HG02759 (cell line): ENCODE measurements at regions not wholly inside any gene's neighbourhood (a gene's known extent, or its start where the extent isn't known, plus 50 kb on each side); places are given as distances from the start of the nearest gene placed in this dataset.

ENCODE experiments used
- ATAC-seq: cut with Tn5 transposase; IDR thresholded peaks from one replicate; pipeline ENCODE4 v1.9.1; 2021; ENCODE audit warnings: mild to moderate bottlenecking, moderate library complexity; ENCODE audit not compliant: unreplicated experiment

DNA sequence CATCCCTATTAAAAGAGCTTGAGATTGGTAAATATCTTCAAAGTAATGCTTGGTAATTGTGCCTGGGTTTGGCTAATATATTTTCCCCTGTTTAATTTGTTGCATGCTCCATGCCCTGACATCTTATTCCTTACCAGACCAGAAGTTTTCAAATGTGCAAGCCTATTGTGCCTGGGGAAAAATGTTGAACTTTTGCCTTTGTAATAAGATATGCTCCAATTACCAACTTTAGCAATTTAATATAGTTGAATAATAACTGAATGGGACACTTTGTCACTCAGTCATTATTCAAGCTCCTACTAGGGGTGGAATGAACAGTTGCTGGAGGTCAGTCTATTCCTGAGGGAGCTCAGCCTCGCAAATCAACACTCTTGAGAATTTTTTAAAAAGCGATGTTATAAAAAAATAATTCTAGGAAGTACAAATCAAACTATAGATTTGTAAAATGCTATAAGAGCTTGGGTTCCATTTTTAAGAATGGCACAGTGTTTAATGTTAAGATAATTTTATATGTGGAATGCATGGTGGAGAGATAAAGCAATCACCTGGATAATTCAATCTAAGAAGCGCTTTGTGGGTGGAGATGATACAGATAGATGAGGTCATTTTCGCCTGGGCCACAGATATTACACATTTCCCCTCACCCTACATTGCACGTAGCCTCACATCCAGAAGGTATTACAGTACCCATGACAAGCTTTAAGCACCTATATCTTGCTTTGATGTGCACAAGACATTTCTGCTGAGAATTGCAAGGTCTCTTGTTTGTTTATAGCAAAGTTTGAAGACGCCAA lies 231.8 kb downstream of the PIK3R1 start:
- ATAC-seq = no peak

DNA sequence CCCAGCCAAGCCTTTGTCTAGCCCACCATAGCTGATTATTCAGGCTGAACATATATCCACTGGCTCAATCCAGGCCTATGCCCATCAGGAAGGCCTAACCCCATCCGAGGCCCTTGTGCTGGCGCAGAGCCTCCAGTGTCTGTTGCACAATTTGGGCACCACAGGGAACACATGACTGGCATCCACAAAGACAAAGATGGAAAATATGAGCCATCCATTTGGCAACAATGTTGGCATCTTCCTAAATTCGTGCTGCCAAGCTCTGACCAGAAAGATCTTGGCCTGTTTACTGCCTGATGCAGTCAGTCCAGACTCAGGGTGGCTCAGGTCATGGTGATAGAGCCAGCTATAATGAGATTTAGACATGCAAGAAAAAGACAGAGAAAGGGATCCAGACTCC lies 233.8 kb downstream of the PIK3R1 start:
- ATAC-seq = no peak

DNA sequence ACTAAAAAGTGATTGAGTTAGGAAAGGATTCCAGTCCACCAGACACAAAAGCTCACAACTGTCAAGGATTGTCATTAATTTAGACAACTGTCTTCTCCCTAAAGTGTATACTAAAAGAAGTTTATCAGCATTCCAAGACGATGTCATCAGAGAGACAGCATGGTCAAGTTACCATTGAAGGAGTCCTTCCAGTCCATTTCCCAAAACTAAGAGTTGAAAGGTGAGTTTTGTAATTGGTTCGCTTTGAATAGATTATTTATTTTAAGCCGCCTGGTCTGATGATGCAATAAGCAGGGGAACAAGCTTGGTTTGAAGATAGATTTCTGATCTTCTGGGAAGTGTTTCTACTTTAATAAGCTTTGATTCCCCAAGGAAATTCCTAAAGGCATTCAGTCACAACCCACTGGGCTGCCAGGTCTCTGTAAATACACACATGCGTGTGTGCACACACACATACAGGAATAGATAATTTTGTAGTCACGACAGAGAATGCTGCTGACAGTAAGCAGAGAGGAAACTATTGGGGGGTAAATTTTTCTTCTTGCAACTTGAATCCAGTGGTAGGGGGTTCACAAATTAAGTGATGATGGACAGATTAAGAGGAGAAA lies 234.8 kb downstream of the PIK3R1 start:
- no peak for ATAC-seq

DNA sequence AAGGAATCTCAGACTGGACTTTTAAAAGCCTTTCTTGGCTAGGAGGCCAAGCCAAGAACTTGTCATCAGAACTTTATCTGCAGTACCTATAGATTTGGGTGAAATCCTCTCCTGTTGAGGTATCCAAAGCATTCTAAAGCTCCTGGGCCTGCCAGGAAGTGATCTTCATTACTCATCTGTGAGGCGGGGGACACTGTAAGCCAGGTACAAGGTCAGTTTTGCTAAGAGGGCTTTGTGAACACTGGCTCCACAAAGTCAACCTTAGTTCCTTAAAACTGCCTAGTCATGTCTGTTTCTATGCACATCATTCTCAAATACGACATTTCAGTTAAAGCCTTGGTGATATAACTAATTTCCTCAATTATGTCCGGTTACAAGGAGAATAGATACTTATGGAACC lies 236.7 kb downstream of the PIK3R1 start:
- ATAC-seq = no peak

DNA sequence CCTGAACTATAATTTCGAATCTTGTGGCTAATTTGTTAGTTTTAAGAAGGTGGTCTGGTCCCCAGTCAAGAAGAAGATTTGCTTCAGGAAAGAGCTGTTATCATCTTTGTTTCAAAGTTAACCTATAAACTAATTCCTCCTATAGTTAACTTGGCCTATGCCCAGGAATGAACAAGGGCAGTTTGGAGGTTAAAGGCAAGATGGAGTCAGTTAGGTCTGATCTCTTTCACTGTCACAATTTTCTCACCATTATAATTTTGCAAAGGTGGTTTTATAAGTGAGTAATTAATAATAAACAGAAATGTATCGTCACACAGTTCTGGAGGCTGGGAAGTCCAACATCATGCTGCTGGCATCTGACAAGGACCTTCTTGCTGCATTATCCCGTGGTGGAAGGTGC lies 238.6 kb downstream of the PIK3R1 start:
- ATAC-seq = no peak

DNA sequence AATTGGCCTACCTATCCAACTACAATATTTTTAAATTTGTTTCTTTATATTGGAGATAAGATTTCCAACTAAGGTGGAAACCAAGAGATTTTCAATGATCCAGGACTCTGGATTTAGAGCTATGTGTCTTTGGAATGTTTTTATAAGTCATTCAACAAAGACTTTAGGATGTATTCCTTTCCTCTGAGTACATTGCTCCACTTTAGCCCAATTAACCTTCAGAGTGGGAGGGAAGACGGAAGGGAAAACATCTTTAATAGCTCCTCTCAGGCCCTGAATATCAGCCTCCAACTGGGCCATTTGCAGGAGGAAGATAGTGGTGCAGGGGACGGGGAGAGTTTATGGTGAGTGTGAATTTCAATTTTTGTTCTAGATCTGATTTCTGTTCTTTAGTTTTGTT lies 239.2 kb downstream of the PIK3R1 start:
- no peak for ATAC-seq

DNA sequence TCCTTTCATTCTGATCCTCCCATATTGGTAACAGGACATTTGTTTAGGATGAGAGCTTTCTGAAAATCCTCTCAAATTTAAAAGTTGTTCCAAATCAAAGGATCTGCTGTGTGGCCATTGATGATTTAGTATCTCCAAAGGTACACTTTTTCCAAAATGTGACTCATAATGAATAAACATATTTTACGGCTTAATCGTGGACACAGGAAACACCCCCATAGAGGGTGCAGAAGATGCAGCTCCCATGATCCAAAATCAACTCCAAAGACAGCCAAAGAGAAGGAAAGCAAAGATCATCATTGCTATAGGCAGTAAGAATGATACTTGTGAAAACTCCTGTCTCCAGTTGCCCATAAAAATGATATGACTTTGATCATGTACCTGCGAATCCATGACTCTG lies 239.7 kb downstream of the PIK3R1 start:
- no peak for ATAC-seq

DNA sequence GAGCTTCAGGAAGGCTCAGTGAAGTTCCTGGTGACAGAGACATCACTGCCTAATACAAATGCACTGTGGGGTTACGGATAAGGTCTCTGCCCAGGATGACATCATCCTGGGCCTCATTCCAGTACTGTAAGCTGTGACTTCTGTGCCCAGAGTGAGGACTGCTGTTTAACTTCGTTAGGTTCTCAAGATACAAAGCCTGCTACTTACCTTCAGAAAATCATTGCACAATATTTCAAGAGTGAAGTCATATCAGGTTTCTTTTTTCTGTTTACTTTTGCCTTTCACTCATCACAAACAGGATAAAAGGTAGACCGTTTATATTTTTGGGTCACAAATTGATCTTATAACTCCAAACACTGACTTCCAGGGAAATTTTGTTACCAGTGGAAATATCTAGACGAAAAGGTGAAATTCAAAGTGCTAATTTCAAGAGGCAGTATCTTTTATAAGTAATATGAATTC lies 241.2 kb downstream of the PIK3R1 start:
- ATAC-seq = no peak

DNA sequence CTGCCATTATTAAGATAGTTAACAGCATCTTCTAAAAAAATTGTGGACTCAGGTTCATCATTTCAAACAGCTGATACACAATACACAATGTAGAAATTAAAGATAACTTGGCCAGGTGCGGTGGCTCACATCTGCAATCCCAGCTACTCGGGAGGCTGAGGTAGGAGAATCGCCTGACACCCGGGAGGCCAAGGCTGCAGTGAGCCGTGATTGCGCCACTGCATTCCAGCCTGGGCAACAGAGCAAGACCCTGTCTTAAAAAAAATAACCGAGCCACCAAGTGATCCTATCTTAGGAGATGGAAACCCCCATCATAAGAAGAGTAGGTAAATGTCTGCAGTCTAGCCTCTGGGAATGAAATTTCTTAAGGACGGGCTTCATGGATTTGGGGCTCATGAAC lies 241.7 kb downstream of the PIK3R1 start:
- no peak for ATAC-seq

DNA sequence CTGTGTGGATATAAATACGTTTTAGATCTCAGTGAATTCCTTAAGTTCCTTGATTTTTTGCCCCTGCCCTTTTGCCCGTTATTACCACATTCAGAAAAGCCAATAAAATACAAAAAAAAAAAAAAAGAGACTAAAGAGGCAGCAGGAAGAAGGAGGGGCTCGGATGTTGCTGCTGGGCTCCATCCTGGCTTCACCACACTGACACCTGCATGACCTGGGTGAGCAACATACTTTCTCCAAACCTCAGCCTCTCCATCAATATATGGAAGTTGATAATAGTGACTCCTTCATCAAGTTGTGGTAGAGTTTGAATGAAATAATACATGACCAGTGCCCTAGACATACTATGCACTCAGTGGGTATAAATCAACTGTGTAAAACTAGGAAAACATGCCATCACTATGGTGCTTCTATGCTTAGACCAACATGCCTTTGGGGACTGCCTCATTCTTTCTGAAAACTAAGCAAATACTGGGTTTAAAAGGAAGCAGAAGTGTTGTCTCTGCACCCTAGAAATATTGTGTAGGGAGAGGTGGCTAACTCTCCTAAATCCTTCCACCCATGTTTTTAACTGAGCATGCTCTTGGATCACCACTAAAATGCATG lies 243.0 kb downstream of the PIK3R1 start:
- ATAC-seq = no peak

DNA sequence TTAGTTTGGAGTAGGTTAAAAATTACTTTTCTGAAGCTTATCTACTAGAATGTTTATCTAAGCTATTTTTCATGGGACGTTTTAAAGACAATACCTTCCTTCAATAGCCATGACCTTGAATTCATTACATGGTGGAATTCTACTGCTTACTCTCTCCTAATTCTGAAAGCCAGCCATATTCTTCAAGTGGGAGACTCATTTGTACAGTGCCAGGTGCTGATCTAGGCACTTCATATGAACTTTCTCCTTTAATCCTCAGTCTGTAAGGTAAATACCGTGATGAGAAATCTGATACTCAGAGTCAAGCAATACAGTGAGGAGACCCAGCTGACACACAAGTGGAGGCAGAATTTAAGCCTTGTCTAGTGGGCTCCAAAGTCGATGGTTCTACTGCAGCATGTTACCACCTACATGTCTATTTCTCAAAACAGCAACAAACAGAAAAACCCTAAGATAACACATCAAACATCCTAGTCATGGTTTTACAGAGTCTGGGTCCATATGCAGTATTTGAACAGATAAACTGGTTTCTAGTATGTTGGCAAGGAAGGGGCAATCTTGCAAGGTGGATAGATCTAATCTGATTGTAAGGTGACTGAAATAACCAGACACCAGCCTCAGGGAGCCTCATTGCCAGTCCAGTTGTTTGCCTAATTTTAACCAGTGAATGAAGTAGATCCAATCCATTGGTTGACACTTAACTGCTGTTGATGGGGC lies 243.7 kb downstream of the PIK3R1 start:
- ATAC-seq = no peak

DNA sequence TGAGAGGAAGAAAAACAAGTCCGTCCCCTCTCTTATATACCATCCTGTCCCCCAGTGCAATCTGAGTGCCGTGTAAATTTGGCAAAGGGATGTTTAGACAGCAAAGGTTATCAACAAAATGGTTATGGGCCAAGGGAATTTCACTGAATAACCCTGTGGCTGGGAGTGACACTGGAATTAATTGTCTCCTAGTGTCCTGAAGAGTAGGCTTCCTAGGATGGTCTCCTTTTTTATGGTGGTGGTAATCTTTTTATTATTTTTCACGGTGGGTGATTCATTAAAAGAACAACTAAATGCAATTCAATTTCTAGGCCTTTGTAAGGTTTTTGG lies 244.2 kb downstream of the PIK3R1 start:
- ATAC-seq = no peak

DNA sequence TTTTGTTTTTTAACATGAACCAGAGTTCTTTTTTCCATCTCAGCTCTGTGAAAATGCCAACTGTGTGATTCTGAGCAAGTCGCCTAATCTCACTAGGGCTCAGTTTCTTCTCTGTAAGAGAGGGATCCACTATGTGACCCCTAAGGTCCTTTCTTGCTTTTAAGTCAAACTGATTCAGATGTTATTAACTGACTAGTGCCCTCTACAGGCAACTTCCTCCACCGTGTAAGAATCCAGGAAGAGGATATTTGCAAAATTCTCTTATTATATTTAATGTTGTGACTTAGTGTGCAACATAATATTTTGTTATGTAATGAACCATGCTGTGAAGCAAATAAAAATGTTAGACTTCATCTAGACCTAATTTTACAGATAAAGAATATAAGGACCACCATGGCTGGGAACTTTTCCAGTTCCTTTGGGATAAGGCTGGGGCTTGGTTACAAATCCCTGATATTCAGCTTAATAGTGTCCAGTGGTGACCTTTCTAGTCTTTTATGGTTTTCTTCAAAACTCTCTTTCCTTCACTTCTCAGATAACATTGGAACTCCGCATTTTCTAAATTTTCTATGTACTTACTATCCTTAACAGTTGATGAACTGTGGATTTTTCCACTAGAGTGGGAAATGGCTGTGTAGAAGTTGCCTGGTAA lies 244.7 kb downstream of the PIK3R1 start:
- peak; percentile 63 for ATAC-seq

DNA sequence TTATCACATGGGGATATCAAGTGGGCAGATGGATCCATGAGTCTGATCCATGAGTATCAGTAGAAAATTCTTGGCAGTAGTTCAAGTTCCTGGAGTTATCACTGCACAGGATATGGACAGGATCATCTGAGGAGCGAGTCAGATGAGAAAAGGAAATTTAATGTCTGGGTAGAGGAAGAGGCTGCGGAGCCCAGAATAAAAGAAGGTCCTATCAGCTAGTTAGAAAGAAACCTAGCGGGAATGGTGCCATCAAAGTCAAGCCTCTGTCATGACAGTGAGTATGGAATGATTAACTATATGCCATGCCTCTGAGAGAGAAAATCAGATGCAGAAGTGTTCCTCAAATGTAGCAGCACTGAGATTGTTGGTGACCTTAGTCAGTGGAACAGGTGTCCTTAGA lies 248.1 kb downstream of the PIK3R1 start:
- ATAC-seq = no peak

DNA sequence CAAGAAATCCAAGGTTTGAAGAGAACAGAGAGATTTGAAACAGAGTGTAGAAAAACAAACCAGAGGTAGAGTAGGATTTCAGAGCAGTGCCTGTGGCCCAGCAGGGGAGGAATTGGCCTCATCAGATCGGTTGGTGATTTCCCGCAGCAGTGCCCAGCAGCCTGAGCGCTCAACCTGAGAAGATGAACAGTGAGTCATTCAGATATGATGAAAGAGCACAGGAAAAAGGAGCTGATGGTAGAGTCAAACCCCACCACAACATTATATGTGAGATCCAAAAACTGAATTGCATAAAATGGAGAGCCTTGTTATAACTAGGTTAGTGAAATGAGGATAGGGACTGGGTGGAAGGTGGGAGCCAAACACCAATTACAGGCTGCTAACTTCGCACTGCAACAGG lies 248.9 kb downstream of the PIK3R1 start:
- peak; percentile 75 for ATAC-seq

DNA sequence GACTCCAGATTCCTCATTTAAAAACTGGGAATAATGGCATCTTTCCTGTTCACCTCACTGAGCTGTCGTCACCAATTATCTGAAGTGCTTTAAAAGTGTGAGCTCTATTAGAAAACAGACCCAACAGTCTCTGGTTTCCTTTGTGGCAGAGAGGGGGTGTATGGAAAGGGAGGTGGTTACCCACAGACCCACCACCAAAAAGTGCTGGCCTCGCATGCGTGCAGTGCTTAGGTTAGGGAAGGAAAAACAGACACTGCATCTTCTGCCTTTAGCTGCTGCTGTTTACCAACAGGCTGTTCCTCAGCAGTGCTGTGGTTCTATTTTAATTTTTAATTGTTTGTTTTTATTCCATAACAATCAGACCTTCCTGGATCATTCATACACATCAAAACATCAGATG lies 249.6 kb downstream of the PIK3R1 start:
- ATAC-seq = no peak

DNA sequence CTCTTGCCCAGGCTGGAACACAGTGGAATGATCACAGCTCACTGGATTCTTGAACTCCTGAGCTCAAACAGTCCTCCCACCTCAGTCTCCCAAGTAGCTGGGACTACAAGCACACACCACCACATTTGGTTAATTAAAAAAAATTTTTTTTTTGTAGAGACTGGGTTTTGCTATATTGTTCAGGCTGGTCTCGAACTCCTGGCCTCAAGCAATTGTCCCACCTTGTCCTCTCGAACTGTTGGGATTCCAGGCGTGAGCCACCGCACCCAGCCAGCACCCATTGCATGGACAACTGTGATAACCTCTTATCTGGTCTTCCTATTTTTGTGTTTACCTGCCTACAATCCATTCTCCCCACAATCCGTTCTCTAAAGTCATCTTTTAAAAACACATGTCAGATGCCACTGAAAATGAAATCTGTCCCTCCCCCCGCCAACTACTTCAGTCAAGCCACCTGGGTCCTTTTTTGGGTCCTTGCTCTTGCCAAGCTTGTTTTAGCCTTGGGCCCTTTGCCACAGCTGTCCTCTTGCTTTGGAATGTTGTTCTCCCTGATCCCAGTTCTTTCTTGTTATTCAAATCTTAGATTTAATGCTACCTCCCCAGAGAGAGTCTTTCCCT lies 250.5 kb downstream of the PIK3R1 start:
- no peak for ATAC-seq

DNA sequence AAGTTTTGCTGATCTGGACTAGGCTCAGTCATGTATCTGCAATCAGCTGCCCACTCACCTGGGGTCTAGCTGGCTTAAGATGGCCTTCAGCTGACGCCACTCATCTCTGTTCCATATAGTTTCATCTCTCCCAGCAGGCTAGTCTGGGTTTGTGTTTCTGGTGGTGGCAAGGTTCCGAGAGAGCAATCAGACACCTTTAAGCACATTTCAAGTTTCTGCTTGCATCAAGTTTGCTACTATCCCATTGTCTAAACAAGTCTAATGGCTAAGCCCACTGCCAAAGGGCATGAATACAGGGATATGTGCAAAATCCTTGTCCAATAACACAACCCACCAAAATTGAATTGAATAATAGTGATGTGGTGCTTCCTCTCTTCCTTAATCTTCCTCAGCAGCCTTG lies 251.7 kb downstream of the PIK3R1 start:
- no peak for ATAC-seq

DNA sequence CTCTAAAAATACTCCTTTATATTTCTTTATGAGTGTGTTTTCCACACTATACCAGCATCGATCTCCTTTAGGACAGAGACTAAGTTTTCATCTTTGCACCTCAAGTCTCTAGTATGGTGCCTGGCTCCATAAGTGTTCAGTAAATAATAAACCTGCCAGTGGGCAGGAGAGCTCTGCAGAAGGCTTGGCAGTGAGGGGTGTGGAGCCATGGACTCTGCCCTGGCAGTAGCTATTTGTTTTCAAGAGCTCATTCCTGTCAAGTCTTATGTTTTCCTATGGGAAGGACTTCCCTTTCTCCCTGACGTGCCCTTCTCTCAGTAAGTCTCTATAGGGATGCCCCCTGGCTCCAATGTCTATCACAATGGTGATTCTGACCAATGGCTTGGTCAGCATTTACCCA lies 252.2 kb downstream of the PIK3R1 start:
- no peak for ATAC-seq

DNA sequence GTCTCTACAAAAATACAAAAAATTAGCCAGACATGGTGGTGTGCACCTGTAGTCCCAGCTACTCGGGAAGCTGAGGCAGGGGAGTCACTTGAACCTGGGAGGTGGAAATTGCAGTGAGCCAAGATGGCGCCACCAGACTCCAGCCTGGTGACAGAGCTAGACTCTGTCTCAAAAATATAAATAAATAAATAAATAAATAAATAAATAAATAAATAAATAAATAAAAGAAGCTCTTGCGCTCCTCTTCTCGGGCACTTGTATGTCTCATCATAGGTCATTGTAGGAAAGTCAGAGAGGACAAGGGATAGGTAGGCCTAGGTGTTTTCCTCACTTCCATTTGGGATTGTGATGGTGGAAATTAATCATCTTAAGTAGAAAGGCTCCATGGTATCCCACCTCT lies 252.8 kb downstream of the PIK3R1 start:
- ATAC-seq = no peak

DNA sequence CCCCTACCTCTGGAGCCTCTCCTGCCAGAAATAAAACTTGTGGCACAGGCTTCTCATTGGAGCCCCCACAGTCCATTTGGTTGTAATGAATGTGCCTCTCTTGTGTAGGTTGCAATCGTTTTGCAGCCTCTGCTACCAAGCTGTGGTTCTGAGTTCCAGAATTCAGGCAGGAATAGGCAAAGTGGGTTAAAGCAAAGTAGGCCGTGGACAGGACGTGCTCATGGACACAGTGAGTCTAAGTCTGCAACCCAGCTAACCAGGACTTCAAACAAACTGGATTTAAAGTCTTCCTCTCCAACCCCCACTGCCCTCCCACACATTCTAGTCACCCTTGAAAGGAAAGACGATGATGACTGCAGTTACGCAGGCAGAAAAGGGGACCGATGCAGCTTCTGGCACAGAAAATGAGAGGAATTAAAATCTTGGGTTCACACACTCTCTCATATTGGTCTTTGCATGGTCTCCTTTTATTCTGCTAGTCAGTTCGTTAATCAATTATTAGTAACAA lies 260.0 kb downstream of the PIK3R1 start:
- ATAC-seq = no peak
